ENCODE measurements at regions not wholly inside any gene's neighbourhood (a gene's known extent, or its start where the extent isn't known, plus 50 kb on each side); places are given as distances from the start of the nearest gene placed in this dataset.

DNA sequence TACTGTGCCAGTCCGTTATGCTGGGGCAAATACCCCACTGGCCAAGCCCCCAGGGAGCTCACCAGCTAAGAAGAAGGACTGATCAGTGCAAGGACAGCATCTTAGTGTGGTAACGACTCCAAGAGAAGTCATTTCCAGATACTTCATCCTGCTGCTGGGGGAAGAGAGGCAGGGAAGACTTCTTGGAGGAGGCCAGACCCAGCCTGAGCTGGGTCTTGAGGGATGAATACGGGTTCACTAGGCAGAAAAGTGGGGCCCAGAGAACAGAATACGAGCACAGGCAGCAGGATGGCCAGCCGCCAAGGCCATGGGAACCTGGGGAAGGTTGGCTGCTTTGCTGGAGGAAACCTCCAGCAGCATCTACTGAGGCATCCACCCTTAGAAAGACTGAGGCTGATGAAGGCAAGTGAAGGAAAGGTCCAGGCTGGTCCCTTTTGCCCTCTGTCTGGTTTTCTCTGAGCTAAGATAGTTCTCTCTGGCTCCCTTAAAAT, 84.1 kb downstream of the GLI2 start:
- CTCF ChIA-PET: no interaction called here
- no TSS peak for BruUV-seq (replicated peaks)

GRCh38 chr2:120820263-120820952, 84.7 kb downstream of the GLI2 start:
- ChIA-PET POLR2A (no interaction called here), RAD21 (ENCODE audit: low non-redundant PET in 1 of 2, low total read pairs in 2 of 2, uncharacterized antibody in 2 of 2, unreplicated experiment in 2 of 2) (no interaction called here), CTCF (no interaction called here)
- Histone ChIP-seq H3K27ac (ENCODE audit: low read depth, low read length) (no peak overlapping the region), H3K36me3 (ENCODE audit: control insufficient read depth in 1 of 2, insufficient read depth in 2 of 2, low read length in 2 of 2) (no peaks in the 10 kb centered on the region), H2AFZ (ENCODE audit: low read depth, low read length, poor library complexity, severe bottlenecking) (no peak overlapping the region), H4K20me1 (ENCODE audit: insufficient read depth) (no peaks in the 10 kb centered on the region), H3K79me2 (ENCODE audit: insufficient read depth, low read length) (no peaks in the 10 kb centered on the region), H3K4me1 (ENCODE audit: control insufficient read depth in 1 of 2, insufficient read depth in 2 of 2, low read length in 2 of 2) (peaks cover 6 to 7% of the 10 kb centered on the region in 2 experiments; a peak in 2 of 4 replicates), H3K9me3 (ENCODE audit: control insufficient read depth in 1 of 2, insufficient read depth in 1 of 2, low read depth in 1 of 2, low read length in 2 of 2) (no peaks in the 10 kb centered on the region), H3K9me2 (ENCODE audit: insufficient read depth) (no peaks in the 10 kb centered on the region), H3K4me3 (replicated peaks in 1 of 2; ENCODE audit: low read depth in 1 of 2, low read length in 2 of 2) (no peak overlapping the region), H3K27me3 (ENCODE audit: insufficient read depth, low read length) (no peaks in the 10 kb centered on the region), H3K4me2 (ENCODE audit: low read length) (no peak overlapping the region; the same call in 1 of the 2 replicates), H3K9ac (ENCODE audit: low read length) (no peak overlapping the region)
- no peak for ATAC-seq
- no TSS peak for BruUV-seq (replicated peaks)
- intact Hi-C loops (cut with micrococcal nuclease): no loop called here
- DNase-seq (ENCODE audit: low read depth, low spot score): no peak
- TF ChIP-seq POLR2A (IDR thresholded peaks at IDR 0.05; ENCODE audit: borderline replicate concordance, extremely low read depth, insufficient read depth, insufficient read length) (no peak), RAD21 (IDR thresholded peaks at IDR 0.05; ENCODE audit: low read depth) (no peak), FOSL1 (IDR thresholded peaks at IDR 0.05; ENCODE audit: low read depth) (no peak), ELF1 (IDR thresholded peaks at IDR 0.05; ENCODE audit: borderline replicate concordance, low read depth) (no peak), CBX3 (IDR thresholded peaks at IDR 0.05; ENCODE audit: low read depth) (no peak), TCF7L2 (IDR thresholded peaks at IDR 0.05; ENCODE audit: borderline replicate concordance, extremely low read depth, insufficient read depth, insufficient read length) (no peak), EZH2phosphoT487 (IDR thresholded peaks at IDR 0.05; ENCODE audit: borderline replicate concordance) (no peak), REST (IDR thresholded peaks at IDR 0.05; ENCODE audit: low read depth) (no peak)

More for the DNA sequence above, 84.1 kb downstream of the GLI2 start:
- ChIA-PET RAD21 (ENCODE audit: low non-redundant PET in 1 of 2, low total read pairs in 2 of 2, uncharacterized antibody in 2 of 2, unreplicated experiment in 2 of 2) (no interaction called here), POLR2A (no interaction called here)
- Histone ChIP-seq H3K4me3 (replicated peaks in 1 of 2; ENCODE audit: low read depth in 1 of 2, low read length in 2 of 2) (no peak overlapping the region), H3K27me3 (ENCODE audit: insufficient read depth, low read length) (no peaks in the 10 kb centered on the region), H3K4me2 (ENCODE audit: low read length) (no peak overlapping the region), H3K27ac (ENCODE audit: low read depth, low read length) (no peak overlapping the region), H3K9me2 (ENCODE audit: insufficient read depth) (no peaks in the 10 kb centered on the region), H3K9me3 (ENCODE audit: control insufficient read depth in 1 of 2, insufficient read depth in 1 of 2, low read depth in 1 of 2, low read length in 2 of 2) (no peaks in the 10 kb centered on the region), H3K4me1 (ENCODE audit: control insufficient read depth in 1 of 2, insufficient read depth in 2 of 2, low read length in 2 of 2) (peaks cover 6 to 7% of the 10 kb centered on the region in 2 experiments; a peak in 2 of 4 replicates), H4K20me1 (ENCODE audit: insufficient read depth) (no peaks in the 10 kb centered on the region), H3K79me2 (ENCODE audit: insufficient read depth, low read length) (no peaks in the 10 kb centered on the region), H3K9ac (ENCODE audit: low read length) (no peak overlapping the region), H2AFZ (ENCODE audit: low read depth, low read length, poor library complexity, severe bottlenecking) (no peak overlapping the region), H3K36me3 (ENCODE audit: control insufficient read depth in 1 of 2, insufficient read depth in 2 of 2, low read length in 2 of 2) (no peaks in the 10 kb centered on the region)
- ATAC-seq (no peak), DNase-seq (ENCODE audit: low read depth, low spot score) (no peak)
- intact Hi-C loops (cut with micrococcal nuclease): no loop called here
- TF ChIP-seq EZH2 (IDR thresholded peaks at IDR 0.05) (no peak), JUND (IDR thresholded peaks at IDR 0.05) (no peak), ZBTB33 (IDR thresholded peaks at IDR 0.05; ENCODE audit: extremely low read depth, insufficient replicate concordance, low read length) (no peak), FOSL1 (IDR thresholded peaks at IDR 0.05; ENCODE audit: low read depth) (no peak), ELF1 (IDR thresholded peaks at IDR 0.05; ENCODE audit: borderline replicate concordance, low read depth) (no peak), SP1 (IDR thresholded peaks at IDR 0.05; ENCODE audit: low read depth) (no peak)
